ENCODE measurements at regions not wholly inside any gene's neighbourhood (a gene's known extent, or its start where the extent isn't known, plus 50 kb on each side); places are given as distances from the start of the nearest gene placed in this dataset.

DNA sequence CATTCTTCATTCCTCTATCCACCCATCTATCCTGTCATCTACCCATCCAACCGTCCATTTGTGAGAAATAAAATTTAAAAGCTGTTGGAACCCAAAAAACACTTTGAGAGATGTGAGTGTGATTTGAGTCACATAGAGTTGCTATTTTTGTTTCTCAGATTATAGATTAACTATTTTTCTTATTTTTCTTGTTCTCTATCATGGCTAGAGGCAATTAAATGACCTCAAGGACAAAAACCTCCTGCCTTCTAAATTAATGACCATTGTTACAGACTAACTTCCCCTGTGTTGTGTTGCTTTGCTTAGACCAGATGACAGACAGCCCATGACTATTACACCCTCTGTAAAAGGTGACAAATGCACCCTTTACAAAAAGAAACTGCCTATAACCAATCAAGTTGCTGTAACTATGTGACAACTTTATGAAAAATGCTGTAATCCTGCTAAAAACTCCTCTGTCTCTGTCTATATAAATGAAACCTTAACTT lies 207.9 kb upstream of the CXCR4 start:
- Histone ChIP-seq H2AFZ (ENCODE audit: low read depth, low read length) (no peak overlapping the region), H3K9ac (ENCODE audit: low read length) (no peak overlapping the region), H2BK120ac (ENCODE audit: low read depth, low read length) (no peak overlapping the region), H3K36me3 (ENCODE audit: control insufficient read depth in 1 of 2, insufficient read depth in 2 of 2, low read depth in 1 of 2, low read length in 2 of 2) (no peaks in the 10 kb centered on the region), H3K4ac (ENCODE audit: low read depth in 1 of 2, low read length in 2 of 2) (no peak overlapping the region), H3K27me3 (ENCODE audit: control insufficient read depth in 1 of 2, insufficient read depth in 1 of 2, low read length in 2 of 2) (no peaks in the 10 kb centered on the region), H3K4me2 (ENCODE audit: low read length, poor library complexity, severe bottlenecking) (no peak overlapping the region), H4K91ac (ENCODE audit: low read length) (no peak overlapping the region), H2BK12ac (ENCODE audit: low read length in 2 of 2) (no peak overlapping the region), H2BK5ac (ENCODE audit: low read depth, low read length, poor library complexity, severe bottlenecking) (no peak overlapping the region), H2AK5ac (ENCODE audit: low read length, severe bottlenecking) (no peak overlapping the region), H3K4me1 (ENCODE audit: control insufficient read depth, insufficient read depth, low read depth, low read length) (peaks cover 2% of the 10 kb centered on the region), H3K79me1 (replicated peaks; ENCODE audit: low read length, poor library complexity, severe bottlenecking) (no peaks in the 10 kb centered on the region), H3K9me3 (ENCODE audit: control insufficient read depth, low read length) (no peaks in the 10 kb centered on the region), H3K4me3 (ENCODE audit: insufficient read depth in 1 of 2, low read depth in 1 of 2, low read length in 2 of 2) (no peak overlapping the region), H3K18ac (ENCODE audit: low read depth in 1 of 2, low read length in 2 of 2) (no peak overlapping the region), H4K8ac (ENCODE audit: low read length) (no peak overlapping the region), H3K27ac (ENCODE audit: low read length, poor library complexity, severe bottlenecking) (no peak overlapping the region), H3K23ac (ENCODE audit: low read length in 2 of 2) (no peak overlapping the region), H2BK15ac (ENCODE audit: low read depth, poor library complexity, severe bottlenecking) (no peak overlapping the region), H3K14ac (ENCODE audit: low read length in 2 of 2) (no peak overlapping the region)
- no peak for DNase-seq
- no CpG with 5 or more reads among the region's 1 CpG for WGBS

DNA sequence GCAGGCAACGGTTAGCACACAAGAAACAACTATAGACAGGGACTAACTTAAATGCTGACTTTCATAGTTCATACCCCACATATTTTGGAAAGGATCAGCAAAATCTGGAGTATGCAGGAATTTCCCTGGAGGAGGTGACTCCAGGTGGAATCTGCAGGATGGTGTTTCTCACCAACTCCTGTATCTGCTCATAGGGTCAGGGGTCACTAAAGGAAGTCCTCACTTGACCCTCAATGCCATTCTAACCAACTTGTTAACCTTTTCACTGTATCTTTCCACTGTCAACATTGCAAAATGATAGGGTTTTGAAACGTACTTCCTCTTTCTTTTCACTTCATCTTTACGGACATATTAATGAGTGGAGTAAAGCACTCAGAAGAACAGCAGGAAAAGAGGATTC lies 207.0 kb upstream of the CXCR4 start:
- Histone ChIP-seq H3K14ac (ENCODE audit: low read length in 2 of 2) (no peak overlapping the region), H3K27ac (ENCODE audit: low read length, poor library complexity, severe bottlenecking) (no peak overlapping the region), H3K23ac (ENCODE audit: low read length in 2 of 2) (no peak overlapping the region), H2BK120ac (ENCODE audit: low read depth, low read length) (no peak overlapping the region), H4K8ac (ENCODE audit: low read length) (no peak overlapping the region), H2AFZ (ENCODE audit: low read depth, low read length) (no peak overlapping the region), H3K4me3 (ENCODE audit: insufficient read depth in 1 of 2, low read depth in 1 of 2, low read length in 2 of 2) (no peak overlapping the region), H3K9ac (ENCODE audit: low read length) (no peak overlapping the region), H3K36me3 (ENCODE audit: control insufficient read depth in 1 of 2, insufficient read depth in 2 of 2, low read depth in 1 of 2, low read length in 2 of 2) (no peaks in the 10 kb centered on the region), H2BK12ac (ENCODE audit: low read length in 2 of 2) (no peak overlapping the region), H3K27me3 (ENCODE audit: control insufficient read depth in 1 of 2, insufficient read depth in 1 of 2, low read length in 2 of 2) (no peaks in the 10 kb centered on the region), H2BK5ac (ENCODE audit: low read depth, low read length, poor library complexity, severe bottlenecking) (no peak overlapping the region), H4K91ac (ENCODE audit: low read length) (no peak overlapping the region), H3K4me2 (ENCODE audit: low read length, poor library complexity, severe bottlenecking) (no peak overlapping the region), H2AK5ac (ENCODE audit: low read length, severe bottlenecking) (no peak overlapping the region), H3K4ac (ENCODE audit: low read depth in 1 of 2, low read length in 2 of 2) (no peak overlapping the region), H3K79me1 (replicated peaks; ENCODE audit: low read length, poor library complexity, severe bottlenecking) (no peaks in the 10 kb centered on the region), H3K4me1 (ENCODE audit: control insufficient read depth, insufficient read depth, low read depth, low read length) (peaks cover 2% of the 10 kb centered on the region), H3K9me3 (ENCODE audit: control insufficient read depth, low read length) (no peaks in the 10 kb centered on the region), H2BK15ac (ENCODE audit: low read depth, poor library complexity, severe bottlenecking) (no peak overlapping the region), H3K18ac (ENCODE audit: low read depth in 1 of 2, low read length in 2 of 2) (no peak overlapping the region)
- WGBS = no CpG with 5 or more reads among the region's 3 CpGs
- DNase-seq = no peak

DNA sequence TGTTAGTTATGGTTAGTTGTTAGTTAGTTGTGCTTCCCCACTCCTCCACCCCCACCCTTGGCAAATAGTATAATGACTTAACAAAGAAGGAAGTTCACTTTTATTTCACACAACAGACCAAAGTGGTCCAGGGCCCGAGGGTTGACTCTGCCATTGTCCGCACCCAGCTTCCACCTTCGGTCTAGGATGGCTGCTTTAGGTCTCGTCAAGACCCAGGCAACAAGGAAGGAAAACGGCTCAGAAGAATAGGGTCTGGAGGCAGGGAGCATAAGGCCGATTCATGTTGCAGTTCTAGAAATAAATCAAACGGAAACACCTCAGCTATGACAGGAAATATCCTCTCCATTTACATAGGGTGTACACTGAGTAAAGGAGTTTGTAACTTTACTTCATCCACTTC lies 206.0 kb upstream of the CXCR4 start:
- Histone ChIP-seq H3K14ac (ENCODE audit: low read length in 2 of 2) (no peak overlapping the region), H3K23ac (ENCODE audit: low read length in 2 of 2) (no peak overlapping the region), H3K4me3 (ENCODE audit: insufficient read depth in 1 of 2, low read depth in 1 of 2, low read length in 2 of 2) (no peak overlapping the region), H2AFZ (ENCODE audit: low read depth, low read length) (no peak overlapping the region), H4K91ac (ENCODE audit: low read length) (no peak overlapping the region), H3K4me2 (ENCODE audit: low read length, poor library complexity, severe bottlenecking) (no peak overlapping the region), H3K9ac (ENCODE audit: low read length) (no peak overlapping the region), H3K4ac (ENCODE audit: low read depth in 1 of 2, low read length in 2 of 2) (no peak overlapping the region), H3K27ac (ENCODE audit: low read length, poor library complexity, severe bottlenecking) (no peak overlapping the region), H3K36me3 (ENCODE audit: control insufficient read depth in 1 of 2, insufficient read depth in 2 of 2, low read depth in 1 of 2, low read length in 2 of 2) (no peaks in the 10 kb centered on the region), H3K27me3 (ENCODE audit: control insufficient read depth in 1 of 2, insufficient read depth in 1 of 2, low read length in 2 of 2) (no peaks in the 10 kb centered on the region), H2BK15ac (ENCODE audit: low read depth, poor library complexity, severe bottlenecking) (no peak overlapping the region), H3K79me1 (replicated peaks; ENCODE audit: low read length, poor library complexity, severe bottlenecking) (no peaks in the 10 kb centered on the region), H2BK12ac (ENCODE audit: low read length in 2 of 2) (no peak overlapping the region), H2BK120ac (ENCODE audit: low read depth, low read length) (no peak overlapping the region), H3K4me1 (ENCODE audit: control insufficient read depth, insufficient read depth, low read depth, low read length) (peaks cover 2% of the 10 kb centered on the region), H3K18ac (ENCODE audit: low read depth in 1 of 2, low read length in 2 of 2) (no peak overlapping the region), H2BK5ac (ENCODE audit: low read depth, low read length, poor library complexity, severe bottlenecking) (no peak overlapping the region), H3K9me3 (ENCODE audit: control insufficient read depth, low read length) (no peaks in the 10 kb centered on the region), H2AK5ac (ENCODE audit: low read length, severe bottlenecking) (no peak overlapping the region), H4K8ac (ENCODE audit: low read length) (no peak overlapping the region)
- no peak for DNase-seq
- 81% methylated on average over 7 of the region's 7 CpGs for WGBS

DNA sequence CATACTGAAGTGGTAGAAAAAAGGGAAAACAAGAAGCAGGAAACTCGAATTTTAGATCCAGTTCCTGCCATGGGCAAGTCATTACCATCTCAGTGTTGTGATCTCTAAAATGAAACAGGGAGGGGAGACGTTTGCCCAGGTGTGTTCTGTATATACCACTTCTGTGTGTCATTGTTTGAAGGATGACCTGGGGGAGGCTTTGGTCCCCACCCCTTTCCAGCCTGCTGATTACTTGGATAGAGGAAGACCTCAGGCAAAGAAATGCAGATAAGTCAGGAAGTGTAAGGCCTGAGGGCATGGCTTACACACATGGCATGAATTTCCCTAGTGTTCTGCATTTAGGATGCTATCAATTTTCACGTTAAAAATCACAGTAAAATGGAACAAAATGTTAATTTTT lies 205.2 kb upstream of the CXCR4 start:
- H2BK15ac ChIP-seq (ENCODE audit: low read depth, poor library complexity, severe bottlenecking) = no peak overlapping the region
- H2BK12ac ChIP-seq (ENCODE audit: low read length in 2 of 2) = no peak overlapping the region
- H3K23ac ChIP-seq (ENCODE audit: low read length in 2 of 2) = no peak overlapping the region
- H3K4me2 ChIP-seq (ENCODE audit: low read length, poor library complexity, severe bottlenecking) = no peak overlapping the region
- H4K91ac ChIP-seq (ENCODE audit: low read length) = no peak overlapping the region
- no peak overlapping the region for H2BK120ac ChIP-seq (ENCODE audit: low read depth, low read length)
- no peak overlapping the region for H3K9ac ChIP-seq (ENCODE audit: low read length)
- H3K9me3 ChIP-seq (ENCODE audit: control insufficient read depth, low read length) = no peaks in the 10 kb centered on the region
- H3K27me3 ChIP-seq (ENCODE audit: control insufficient read depth in 1 of 2, insufficient read depth in 1 of 2, low read length in 2 of 2) = no peaks in the 10 kb centered on the region
- H3K4me3 ChIP-seq (ENCODE audit: insufficient read depth in 1 of 2, low read depth in 1 of 2, low read length in 2 of 2) = no peak overlapping the region
- peaks cover 2% of the 10 kb centered on the region for H3K4me1 ChIP-seq (ENCODE audit: control insufficient read depth, insufficient read depth, low read depth, low read length)
- H2AFZ ChIP-seq (ENCODE audit: low read depth, low read length) = no peak overlapping the region
- no peak overlapping the region for H3K27ac ChIP-seq (ENCODE audit: low read length, poor library complexity, severe bottlenecking)
- no peaks in the 10 kb centered on the region for H3K79me1 ChIP-seq (replicated peaks; ENCODE audit: low read length, poor library complexity, severe bottlenecking)
- 67% methylated on average over 3 of the region's 3 CpGs for WGBS
- H3K14ac ChIP-seq (ENCODE audit: low read length in 2 of 2) = no peak overlapping the region
- H3K18ac ChIP-seq (ENCODE audit: low read depth in 1 of 2, low read length in 2 of 2) = no peak overlapping the region
- no peak for DNase-seq
- no peak overlapping the region for H2AK5ac ChIP-seq (ENCODE audit: low read length, severe bottlenecking)
- no peak overlapping the region for H4K8ac ChIP-seq (ENCODE audit: low read length)
- no peaks in the 10 kb centered on the region for H3K36me3 ChIP-seq (ENCODE audit: control insufficient read depth in 1 of 2, insufficient read depth in 2 of 2, low read depth in 1 of 2, low read length in 2 of 2)
- H3K4ac ChIP-seq (ENCODE audit: low read depth in 1 of 2, low read length in 2 of 2) = no peak overlapping the region
- no peak overlapping the region for H2BK5ac ChIP-seq (ENCODE audit: low read depth, low read length, poor library complexity, severe bottlenecking)
